ENCODE measurements at regions not wholly inside any gene's neighbourhood (a gene's known extent, or its start where the extent isn't known, plus 50 kb on each side); places are given as distances from the start of the nearest gene placed in this dataset.

DNA sequence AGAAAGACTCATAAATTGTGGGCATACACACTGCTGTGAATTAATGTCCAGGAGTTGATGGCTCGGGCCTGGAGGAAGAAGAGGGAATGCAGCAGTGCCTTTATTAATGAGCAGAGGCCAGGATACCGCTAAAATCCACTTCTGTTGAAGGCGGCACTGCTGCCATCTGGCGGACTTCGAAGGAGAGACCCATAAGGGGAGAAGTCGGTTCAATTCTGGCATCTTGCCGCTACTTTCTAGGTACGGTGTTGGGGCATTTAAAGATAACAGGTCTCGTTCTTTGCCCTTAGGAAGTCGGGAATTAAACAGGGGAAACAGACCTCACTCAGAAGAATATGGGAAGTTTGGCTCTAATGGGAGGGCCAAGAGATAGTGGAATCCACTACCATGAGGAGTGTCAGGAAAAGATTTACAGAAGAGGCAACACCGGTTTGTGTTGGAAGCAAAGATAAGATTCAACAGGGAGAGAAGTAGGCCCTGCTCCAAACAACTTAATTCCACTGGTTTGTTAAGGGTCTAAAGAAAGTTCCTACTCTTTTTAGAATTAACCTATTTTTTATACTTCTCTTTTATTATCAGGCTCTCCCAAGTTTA lies 133.6 kb upstream of the GIMD1 start:
- no peak overlapping the region for H2AFZ ChIP-seq
- TF ChIP-seq, protein P1, sequence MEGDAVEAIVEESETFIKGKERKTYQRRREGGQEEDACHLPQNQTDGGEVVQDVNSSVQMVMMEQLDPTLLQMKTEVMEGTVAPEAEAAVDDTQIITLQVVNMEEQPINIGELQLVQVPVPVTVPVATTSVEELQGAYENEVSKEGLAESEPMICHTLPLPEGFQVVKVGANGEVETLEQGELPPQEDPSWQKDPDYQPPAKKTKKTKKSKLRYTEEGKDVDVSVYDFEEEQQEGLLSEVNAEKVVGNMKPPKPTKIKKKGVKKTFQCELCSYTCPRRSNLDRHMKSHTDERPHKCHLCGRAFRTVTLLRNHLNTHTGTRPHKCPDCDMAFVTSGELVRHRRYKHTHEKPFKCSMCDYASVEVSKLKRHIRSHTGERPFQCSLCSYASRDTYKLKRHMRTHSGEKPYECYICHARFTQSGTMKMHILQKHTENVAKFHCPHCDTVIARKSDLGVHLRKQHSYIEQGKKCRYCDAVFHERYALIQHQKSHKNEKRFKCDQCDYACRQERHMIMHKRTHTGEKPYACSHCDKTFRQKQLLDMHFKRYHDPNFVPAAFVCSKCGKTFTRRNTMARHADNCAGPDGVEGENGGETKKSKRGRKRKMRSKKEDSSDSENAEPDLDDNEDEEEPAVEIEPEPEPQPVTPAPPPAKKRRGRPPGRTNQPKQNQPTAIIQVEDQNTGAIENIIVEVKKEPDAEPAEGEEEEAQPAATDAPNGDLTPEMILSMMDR (IDR thresholded peaks at IDR 0.05) = peak; percentile 7
- no peak overlapping the region for H3K27ac ChIP-seq
- H3K9ac ChIP-seq = no peak overlapping the region
- no peaks in the 10 kb centered on the region for H3K79me2 ChIP-seq
- H3K36me3 ChIP-seq (ENCODE audit: control insufficient read depth, insufficient read depth, low read length) = no peaks in the 10 kb centered on the region
- H3K4me2 ChIP-seq (ENCODE audit: low read length) = no peak overlapping the region
- H3K4me1 ChIP-seq = no peaks in the 10 kb centered on the region
- no peaks in the 10 kb centered on the region for H3K9me3 ChIP-seq (ENCODE audit: control insufficient read depth, low read length)
- no peak overlapping the region for H3K4me3 ChIP-seq (ENCODE audit: low read depth, low read length)
- H3K27me3 ChIP-seq (ENCODE audit: control insufficient read depth, insufficient read depth, low read length) = no peaks in the 10 kb centered on the region

GRCh38 chr4:106497271-106497670 lies 128.7 kb upstream of the GIMD1 start:
- Histone ChIP-seq H3K9ac (no peak overlapping the region), H3K79me2 (no peaks in the 10 kb centered on the region), H3K4me3 (ENCODE audit: low read depth, low read length) (no peak overlapping the region), H3K36me3 (ENCODE audit: control insufficient read depth, insufficient read depth, low read length) (no peaks in the 10 kb centered on the region), H3K27ac (no peak overlapping the region), H2AFZ (no peak overlapping the region), H3K27me3 (ENCODE audit: control insufficient read depth, insufficient read depth, low read length) (no peaks in the 10 kb centered on the region), H3K4me2 (ENCODE audit: low read length) (no peak overlapping the region), H3K4me1 (no peaks in the 10 kb centered on the region), H3K9me3 (ENCODE audit: control insufficient read depth, low read length) (no peaks in the 10 kb centered on the region)
- TF ChIP-seq, protein P1 (IDR thresholded peaks at IDR 0.05) = no peak

DNA sequence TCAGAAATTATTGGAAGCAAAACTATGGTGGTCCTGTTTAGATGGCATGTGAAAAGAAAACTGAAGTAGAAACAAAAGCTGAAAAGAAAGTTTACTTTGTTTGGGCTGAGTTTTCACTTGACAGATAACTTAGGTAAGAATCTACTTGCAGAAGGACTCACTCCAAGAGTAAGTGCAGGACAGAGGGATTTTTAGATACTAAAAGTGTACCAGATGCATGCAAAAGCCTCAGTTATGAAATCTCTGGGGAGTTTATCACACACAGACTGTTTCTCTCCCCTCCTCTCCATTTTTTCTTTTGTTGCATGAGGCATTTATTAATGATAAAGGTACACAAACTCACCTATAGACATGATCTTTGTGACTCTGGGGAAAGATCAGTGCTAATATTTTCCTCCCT lies 127.5 kb upstream of the GIMD1 start:
- Histone ChIP-seq H3K36me3 (ENCODE audit: control insufficient read depth, insufficient read depth, low read length) (no peaks in the 10 kb centered on the region), H3K79me2 (no peaks in the 10 kb centered on the region), H3K4me3 (ENCODE audit: low read depth, low read length) (no peak overlapping the region), H3K4me1 (no peaks in the 10 kb centered on the region), H3K9ac (no peak overlapping the region), H3K4me2 (ENCODE audit: low read length) (no peak overlapping the region), H3K27ac (no peak overlapping the region), H3K9me3 (ENCODE audit: control insufficient read depth, low read length) (no peaks in the 10 kb centered on the region), H2AFZ (no peak overlapping the region), H3K27me3 (ENCODE audit: control insufficient read depth, insufficient read depth, low read length) (no peaks in the 10 kb centered on the region)
- TF ChIP-seq, protein P1 (IDR thresholded peaks at IDR 0.05) = no peak

DNA sequence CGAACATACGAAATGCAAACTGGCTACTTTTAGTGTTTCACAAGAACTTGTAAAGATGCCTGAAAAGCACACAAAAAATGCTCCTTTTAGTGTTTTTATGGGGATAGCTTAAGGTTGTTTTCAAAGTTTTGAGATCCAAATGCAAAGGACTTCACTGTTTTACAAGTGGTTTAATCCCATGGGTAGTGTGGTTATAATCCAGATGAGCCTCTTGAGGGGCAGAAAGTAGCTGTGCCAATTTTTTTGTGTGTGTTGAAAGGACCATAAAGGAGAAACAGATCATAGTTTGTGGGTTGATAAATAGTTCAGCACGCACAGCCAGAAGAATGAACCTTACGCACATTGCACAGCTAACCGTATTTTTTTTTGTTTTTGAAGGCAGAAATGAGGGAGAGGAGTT lies 126.9 kb upstream of the GIMD1 start:
- Histone ChIP-seq H3K27ac (no peak overlapping the region), H3K79me2 (no peaks in the 10 kb centered on the region), H2AFZ (no peak overlapping the region), H3K4me2 (ENCODE audit: low read length) (no peak overlapping the region), H3K4me1 (no peaks in the 10 kb centered on the region), H3K36me3 (ENCODE audit: control insufficient read depth, insufficient read depth, low read length) (no peaks in the 10 kb centered on the region), H3K9ac (no peak overlapping the region), H3K27me3 (ENCODE audit: control insufficient read depth, insufficient read depth, low read length) (no peaks in the 10 kb centered on the region), H3K9me3 (ENCODE audit: control insufficient read depth, low read length) (no peaks in the 10 kb centered on the region), H3K4me3 (ENCODE audit: low read depth, low read length) (no peak overlapping the region)
- TF ChIP-seq, protein P1 (IDR thresholded peaks at IDR 0.05) = no peak

DNA sequence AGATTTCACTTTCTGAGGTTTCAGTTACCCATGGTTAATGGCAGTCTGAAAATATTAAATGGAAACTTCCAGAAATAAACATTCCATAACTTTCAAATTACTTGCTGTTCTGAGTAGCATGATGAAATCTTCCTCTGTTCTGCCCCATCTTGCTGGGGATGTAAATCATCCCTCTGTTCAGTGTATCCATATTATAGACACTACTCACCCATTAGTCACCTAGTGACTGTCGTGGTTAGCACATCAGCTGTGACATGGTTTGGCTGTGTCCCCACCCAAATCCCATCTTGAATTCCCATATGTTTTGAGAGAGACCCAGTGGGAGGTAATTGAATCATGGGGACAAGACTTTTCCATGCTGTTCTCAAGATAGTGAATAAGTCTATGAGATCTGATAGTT lies 125.5 kb upstream of the GIMD1 start:
- Histone ChIP-seq H3K27ac (no peak overlapping the region), H3K9me3 (ENCODE audit: control insufficient read depth, low read length) (no peaks in the 10 kb centered on the region), H2AFZ (no peak overlapping the region), H3K9ac (no peak overlapping the region), H3K4me3 (ENCODE audit: low read depth, low read length) (no peak overlapping the region), H3K4me2 (ENCODE audit: low read length) (no peak overlapping the region), H3K4me1 (no peaks in the 10 kb centered on the region), H3K36me3 (ENCODE audit: control insufficient read depth, insufficient read depth, low read length) (no peaks in the 10 kb centered on the region), H3K79me2 (no peaks in the 10 kb centered on the region), H3K27me3 (ENCODE audit: control insufficient read depth, insufficient read depth, low read length) (no peaks in the 10 kb centered on the region)
- TF ChIP-seq, protein P1 (IDR thresholded peaks at IDR 0.05) = no peak

All from parathyroid adenoma (tissue), 2 donors.